ENCODE measurements at regions not wholly inside any gene's neighbourhood (a gene's known extent, or its start where the extent isn't known, plus 50 kb on each side); places are given as distances from the start of the nearest gene placed in this dataset.

- H3K4me3 ChIP-seq (ENCODE audit: low read depth, low read length, poor library complexity, severe bottlenecking) = no peak overlapping the region
- intact Hi-C loops (cut with micrococcal nuclease; ENCODE audit: unreplicated experiment) = no loop called here
- H3K4me1 ChIP-seq (ENCODE audit: insufficient read depth, low read length, poor library complexity, severe bottlenecking) = peaks cover 30% of the 10 kb centered on the region
- peak overlapping the region; percentile 39 for H3K4me2 ChIP-seq (ENCODE audit: low read length)
- no peak for DNase-seq (ENCODE audit: low spot score)
- no TSS peak for BruUV-seq (replicated peaks)
- H3K9me2 ChIP-seq (ENCODE audit: insufficient read depth, low read length) = no peaks in the 10 kb centered on the region
- POLR2A ChIA-PET = interaction anchor here (0.6 to 2.3 kb wide), 7 partner anchors 11 to 147 kb away, joined by 3 to 14 read pairs (median 4); no protein-coding TSS in a partner anchor
- H3K36me3 ChIP-seq (ENCODE audit: insufficient read depth, low read length) = no peaks in the 10 kb centered on the region
- no peaks in the 10 kb centered on the region for H3K9me3 ChIP-seq (ENCODE audit: low read length)
- CTCF ChIA-PET (ENCODE audit: unreplicated experiment) = no interaction called here
- H3K79me2 ChIP-seq (ENCODE audit: insufficient read depth, low read depth, low read length) = no peaks in the 10 kb centered on the region
- TF ChIP-seq CTCF (conservative IDR thresholded peaks at IDR 0.05; ENCODE audit: low read length) = no peak
- no peak for TF ChIP-seq EZH2phosphoT487 (IDR thresholded peaks at IDR 0.05; ENCODE audit: borderline replicate concordance, low read depth, low read length)
- H2AFZ ChIP-seq (ENCODE audit: low read length) = peak overlapping the region; percentile 43; the same call in 1 of the 2 replicates
- H3K27ac ChIP-seq (ENCODE audit: low read depth, low read length, poor library complexity, severe bottlenecking) = no peak overlapping the region
- H4K20me1 ChIP-seq (ENCODE audit: insufficient read depth, low read length) = no peaks in the 10 kb centered on the region
Measured at GRCh38 chr1:234932511-234933430, 195.9 kb downstream of the TOMM20 start.

DNA sequence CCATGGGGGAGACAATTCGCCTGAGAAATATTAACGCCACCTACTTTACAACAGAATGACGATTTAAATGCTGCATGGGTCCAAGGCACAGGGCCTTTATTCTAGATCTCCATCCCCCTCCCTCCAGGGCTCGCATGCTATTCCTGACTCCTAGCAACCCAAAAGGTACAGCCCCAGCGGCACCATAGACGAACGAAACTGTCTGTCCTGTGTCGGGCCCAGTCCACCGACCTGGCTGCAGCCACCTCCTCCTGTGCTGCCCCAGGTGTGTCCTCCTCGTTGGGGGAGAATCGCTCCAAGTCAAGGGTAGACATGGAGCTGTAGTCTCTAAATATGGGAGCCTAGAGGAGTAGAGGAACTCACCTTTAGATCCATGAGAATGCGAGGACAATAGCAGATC, 196.5 kb downstream of the TOMM20 start:
- Histone ChIP-seq H3K36me3 (ENCODE audit: insufficient read depth, low read length) (no peaks in the 10 kb centered on the region), H3K9me2 (ENCODE audit: insufficient read depth, low read length) (no peaks in the 10 kb centered on the region), H3K27ac (ENCODE audit: low read depth, low read length, poor library complexity, severe bottlenecking) (no peak overlapping the region), H3K79me2 (ENCODE audit: insufficient read depth, low read depth, low read length) (no peaks in the 10 kb centered on the region), H3K4me2 (ENCODE audit: low read length) (no peak overlapping the region), H2AFZ (ENCODE audit: low read length) (no peak overlapping the region), H3K9me3 (ENCODE audit: low read length) (no peaks in the 10 kb centered on the region), H4K20me1 (ENCODE audit: insufficient read depth, low read length) (no peaks in the 10 kb centered on the region), H3K4me3 (ENCODE audit: low read depth, low read length, poor library complexity, severe bottlenecking) (no peak overlapping the region), H3K4me1 (ENCODE audit: insufficient read depth, low read length, poor library complexity, severe bottlenecking) (peaks cover 35% of the 10 kb centered on the region)
- BruUV-seq (replicated peaks) = no TSS peak
- POLR2A ChIA-PET = interaction anchor here (0.6 to 1.5 kb wide), 2 partner anchors 11 to 148 kb away, joined by 3 read pairs; no protein-coding TSS in a partner anchor
- CTCF ChIA-PET (ENCODE audit: unreplicated experiment) = no interaction called here
- intact Hi-C loops (cut with micrococcal nuclease; ENCODE audit: unreplicated experiment) = no loop called here
- TF ChIP-seq CTCF (conservative IDR thresholded peaks at IDR 0.05; ENCODE audit: low read length) = no peak
- no peak for TF ChIP-seq EZH2phosphoT487 (IDR thresholded peaks at IDR 0.05; ENCODE audit: borderline replicate concordance, low read depth, low read length)
- DNase-seq (ENCODE audit: low spot score) = no peak

Measured in OCI-LY7 (cell line).